Esophagus muscularis mucosa (tissue), 4 donors: ENCODE measurements at regions not wholly inside any gene's neighbourhood (a gene's known extent, or its start where the extent isn't known, plus 50 kb on each side); places are given as distances from the start of the nearest gene placed in this dataset.

Experiments used
- DNase-seq: peaks from one replicate; pipeline ENCODE4 v3.0.0-alpha.2; 2017; ENCODE audit errors: extremely low spot score
- H3K27ac ChIP-seq, 4 donors: fragments of 200-600 bp; sonication (generic); replicated peaks in 1 of 4; 1 replicate in 3 of 4; 2 replicates in 1 of 4; pipeline ENCODE4 v1.5.1; 2016 to 2019; ENCODE audit warnings: mild to moderate bottlenecking in 1 of 4
- H3K27me3 ChIP-seq, 4 donors: fragments of 200-600 bp; sonication (generic); one replicate each; pipeline versions ENCODE4 v1.5.1 to v1.6.0; 2016 to 2019
- H3K36me3 ChIP-seq, 4 donors: fragments of 200-600 bp; sonication (generic); one replicate each; pipeline ENCODE4 v1.5.1; 2016 to 2019
- H3K4me1 ChIP-seq, 4 donors: fragments of 200-600 bp; sonication (generic); one replicate each; pipeline ENCODE4 v1.5.1; 2016 to 2019
- H3K4me3 ChIP-seq, 4 donors: fragments of 200-600 bp; sonication (generic); 1 replicate in 2 of 4; 2 replicates in 2 of 4; pipeline ENCODE4 v1.5.1; 2016 to 2019; ENCODE audit warnings: mild to moderate bottlenecking in 4 of 4, moderate library complexity in 1 of 4
- H3K9me3 ChIP-seq, 4 donors: fragments of 200-600 bp; sonication (generic); 1 replicate in 3 of 4; 2 replicates in 1 of 4; pipeline ENCODE4 v1.5.1; 2016 to 2019
- EP300 ChIP-seq: sonication (generic); formaldehyde crosslinking; IDR thresholded peaks from one replicate; pipeline ENCODE4 v1.6.1; 2017; ENCODE audit warnings: antibody characterized with exemption
- POLR2A ChIP-seq: fragments of 450-650 bp; IDR thresholded peaks from one replicate; pipeline ENCODE4 v1.6.1; 2017; ENCODE audit warnings: antibody characterized with exemption, moderate library complexity, mild to moderate bottlenecking, low read depth
- POLR2AphosphoS5 ChIP-seq, 2 donors: sonication (generic); formaldehyde crosslinking; IDR thresholded peaks; one replicate each; pipeline ENCODE4 v1.6.1; 2017; ENCODE audit warnings: antibody characterized with exemption in 2 of 2
- WGBS: methylation state at CpG from one replicate; pipeline ENCODE4 v1.1.5; 2018; 5-methylcytosine and 5-hydroxymethylcytosine counted together
- intact Hi-C: fragments of 100-400 bp; cut with DNase I; formaldehyde crosslinking; loops from one replicate; pipeline ENCODE4 v1.15.1; 2023
- TF ChIP-seq, protein P1 (sequence below), 3 experiments: fragments of 200-600 bp in 2 of 3; fragments of 450-650 bp in 1 of 3; sonication (generic) in 2 of 3; IDR thresholded peaks; one replicate each; pipeline ENCODE4 v1.5.1; 2017 to 2019; ENCODE audit warnings: antibody characterized with exemption in 3 of 3, mild to moderate bottlenecking in 2 of 3, moderate library complexity in 1 of 3

- H3K27me3 ChIP-seq = no peaks in the 10 kb centered on the region
- TF ChIP-seq EP300 (no peak), POLR2A (no peak), POLR2AphosphoS5 (IDR thresholded peaks at IDR 0.05) (no peak)
- TF ChIP-seq, protein P1, sequence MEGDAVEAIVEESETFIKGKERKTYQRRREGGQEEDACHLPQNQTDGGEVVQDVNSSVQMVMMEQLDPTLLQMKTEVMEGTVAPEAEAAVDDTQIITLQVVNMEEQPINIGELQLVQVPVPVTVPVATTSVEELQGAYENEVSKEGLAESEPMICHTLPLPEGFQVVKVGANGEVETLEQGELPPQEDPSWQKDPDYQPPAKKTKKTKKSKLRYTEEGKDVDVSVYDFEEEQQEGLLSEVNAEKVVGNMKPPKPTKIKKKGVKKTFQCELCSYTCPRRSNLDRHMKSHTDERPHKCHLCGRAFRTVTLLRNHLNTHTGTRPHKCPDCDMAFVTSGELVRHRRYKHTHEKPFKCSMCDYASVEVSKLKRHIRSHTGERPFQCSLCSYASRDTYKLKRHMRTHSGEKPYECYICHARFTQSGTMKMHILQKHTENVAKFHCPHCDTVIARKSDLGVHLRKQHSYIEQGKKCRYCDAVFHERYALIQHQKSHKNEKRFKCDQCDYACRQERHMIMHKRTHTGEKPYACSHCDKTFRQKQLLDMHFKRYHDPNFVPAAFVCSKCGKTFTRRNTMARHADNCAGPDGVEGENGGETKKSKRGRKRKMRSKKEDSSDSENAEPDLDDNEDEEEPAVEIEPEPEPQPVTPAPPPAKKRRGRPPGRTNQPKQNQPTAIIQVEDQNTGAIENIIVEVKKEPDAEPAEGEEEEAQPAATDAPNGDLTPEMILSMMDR (IDR thresholded peaks at IDR 0.05) = no peak
- H3K4me1 ChIP-seq = no peaks in the 10 kb centered on the region
- intact Hi-C loops = no loop called here
- 76% methylated on average over 4 of the region's 4 CpGs for WGBS
- H3K4me3 ChIP-seq = no peak overlapping the region
- no peak overlapping the region for H3K27ac ChIP-seq
- H3K36me3 ChIP-seq = no peaks in the 10 kb centered on the region
- DNase-seq = no peak
- H3K9me3 ChIP-seq = peaks cover 0 to 15% (median 9%) of the 10 kb centered on the region in 4 donors
Measured at GRCh38 chr12:60096727-60097126, 500.9 kb downstream of the SLC16A7 start.

GRCh38 chr12:60100160-60100559 is 504.3 kb downstream of the SLC16A7 start:
- H3K9me3 ChIP-seq = peaks cover 0 to 15% (median 9%) of the 10 kb centered on the region in 4 donors
- intact Hi-C loops = no loop called here
- no peaks in the 10 kb centered on the region for H3K36me3 ChIP-seq
- no peaks in the 10 kb centered on the region for H3K4me1 ChIP-seq
- no peak for DNase-seq
- TF ChIP-seq POLR2A (no peak), EP300 (no peak), POLR2AphosphoS5 (IDR thresholded peaks at IDR 0.05) (no peak)
- TF ChIP-seq, protein P1 (IDR thresholded peaks at IDR 0.05) = no peak
- H3K27ac ChIP-seq = no peak overlapping the region
- no peak overlapping the region for H3K4me3 ChIP-seq
- WGBS = 92% methylated on average over 1 of the region's 1 CpG
- no peaks in the 10 kb centered on the region for H3K27me3 ChIP-seq

- Histone ChIP-seq H3K9me3 (peaks cover 0 to 15% (median 9%) of the 10 kb centered on the region in 4 donors), H3K36me3 (no peaks in the 10 kb centered on the region), H3K27me3 (no peaks in the 10 kb centered on the region), H3K27ac (no peak overlapping the region), H3K4me3 (no peak overlapping the region), H3K4me1 (no peaks in the 10 kb centered on the region)
- no peak for DNase-seq
- 88% methylated on average over 1 of the region's 1 CpG for WGBS
- no peak for TF ChIP-seq POLR2AphosphoS5 (IDR thresholded peaks at IDR 0.05)
- intact Hi-C loops = no loop called here
Measured at GRCh38 chr12:60100852-60101251, 505.0 kb downstream of the SLC16A7 start.

GRCh38 chr12:60101715-60102114 is 505.9 kb downstream of the SLC16A7 start:
- no peak overlapping the region for H3K4me3 ChIP-seq
- H3K4me1 ChIP-seq = no peaks in the 10 kb centered on the region
- H3K27me3 ChIP-seq = no peaks in the 10 kb centered on the region
- H3K36me3 ChIP-seq = no peaks in the 10 kb centered on the region
- no peak for TF ChIP-seq POLR2A
- TF ChIP-seq, protein P1 (IDR thresholded peaks at IDR 0.05) = no peak
- TF ChIP-seq EP300 = no peak
- TF ChIP-seq POLR2AphosphoS5 (IDR thresholded peaks at IDR 0.05) = no peak
- H3K27ac ChIP-seq = no peak overlapping the region
- no peak for DNase-seq
- intact Hi-C loops = no loop called here
- peaks cover 0 to 15% (median 9%) of the 10 kb centered on the region in 4 donors for H3K9me3 ChIP-seq

DNA sequence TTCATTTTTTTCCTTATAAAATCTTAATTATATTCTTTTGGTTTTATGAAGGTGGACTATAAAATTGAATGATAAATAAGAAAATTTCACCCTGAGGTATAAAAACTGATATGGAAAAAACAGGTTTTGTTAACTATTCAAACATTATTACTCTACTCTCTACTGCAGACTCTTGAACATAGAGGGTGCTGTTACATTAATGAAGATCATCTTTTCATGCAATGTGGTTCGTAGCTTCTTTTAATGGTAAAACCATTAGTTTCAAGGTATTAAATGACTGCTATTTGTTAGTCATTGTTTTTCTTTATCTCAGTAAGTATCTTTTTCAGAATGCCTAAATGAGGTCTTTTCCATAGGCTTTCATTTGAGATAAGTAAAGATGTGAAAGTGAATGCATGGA is 510.4 kb downstream of the SLC16A7 start:
- TF ChIP-seq, protein P1 (IDR thresholded peaks at IDR 0.05) = peak in 1 of 3 experiments; percentile 5
- TF ChIP-seq POLR2A = no peak
- Histone ChIP-seq H3K4me3 (no peak overlapping the region), H3K27ac (no peak overlapping the region), H3K36me3 (no peaks in the 10 kb centered on the region), H3K4me1 (no peaks in the 10 kb centered on the region), H3K27me3 (no peaks in the 10 kb centered on the region), H3K9me3 (no peaks in the 10 kb centered on the region)
- WGBS = 32% methylated on average over 1 of the region's 1 CpG
- intact Hi-C loops = no loop called here
- no peak for DNase-seq
